Activated B cell treated with CpG ODN at 0.5 μM for 24 hours (primary cell): ENCODE measurements at regions not wholly inside any gene's neighbourhood (a gene's known extent, or its start where the extent isn't known, plus 50 kb on each side); places are given as distances from the start of the nearest gene placed in this dataset.

Source experiments
- ATAC-seq: fragments of 200-7000 bp; cut with Tn5 transposase; one replicate; pipeline ENCODE4 v1.10.0; 2021; ENCODE audit warnings: low read depth, mild to moderate bottlenecking, moderate library complexity
- CTCF ChIA-PET: fragments of 350-600 bp; sonication (Branson Sonifier 250); formaldehyde crosslinking; loops from one replicate; lab custom pipeline; 2021; ENCODE audit warnings: antibody characterized with exemption; lab: Charles Lee
- POLR2A ChIA-PET: fragments of 350-600 bp; sonication (Branson Sonifier 250); formaldehyde crosslinking; loops from one replicate; lab custom pipeline; 2021; ENCODE audit warnings: antibody characterized with exemption; lab: Charles Lee
- DNase-seq: peaks from one replicate; pipeline ENCODE4 v3.0.0; 2022
- H3K27ac Mint-ChIP-seq: one replicate; pipeline ENCODE4 v1.8.0; 2020; ENCODE audit warnings: mixed read lengths
- H3K27me3 Mint-ChIP-seq: one replicate; pipeline ENCODE4 v1.8.0; 2021; ENCODE audit warnings: mixed read lengths
- H3K36me3 Mint-ChIP-seq: one replicate; pipeline ENCODE4 v1.8.0; 2021; ENCODE audit warnings: low read depth, mixed read lengths
- H3K4me1 Mint-ChIP-seq: one replicate; pipeline ENCODE4 v1.8.0; 2021; ENCODE audit warnings: mixed read lengths
- H3K4me3 Mint-ChIP-seq: one replicate; pipeline ENCODE4 v1.8.0; 2020; ENCODE audit warnings: mild to moderate bottlenecking, mixed read lengths
- H3K9me3 Mint-ChIP-seq: one replicate; pipeline ENCODE4 v1.8.0; 2020; ENCODE audit warnings: mixed read lengths
- intact Hi-C: fragments of 100-400 bp; cut with micrococcal nuclease; formaldehyde crosslinking; loops from one replicate; pipeline ENCODE4 v1.15.1; 2024
- TF ChIP-seq, protein P1 (sequence below): fragments of 200-600 bp; IDR thresholded peaks from one replicate; pipeline ENCODE4 v1.8.0; 2022; ENCODE audit warnings: antibody characterized with exemption, mild to moderate bottlenecking

DNA sequence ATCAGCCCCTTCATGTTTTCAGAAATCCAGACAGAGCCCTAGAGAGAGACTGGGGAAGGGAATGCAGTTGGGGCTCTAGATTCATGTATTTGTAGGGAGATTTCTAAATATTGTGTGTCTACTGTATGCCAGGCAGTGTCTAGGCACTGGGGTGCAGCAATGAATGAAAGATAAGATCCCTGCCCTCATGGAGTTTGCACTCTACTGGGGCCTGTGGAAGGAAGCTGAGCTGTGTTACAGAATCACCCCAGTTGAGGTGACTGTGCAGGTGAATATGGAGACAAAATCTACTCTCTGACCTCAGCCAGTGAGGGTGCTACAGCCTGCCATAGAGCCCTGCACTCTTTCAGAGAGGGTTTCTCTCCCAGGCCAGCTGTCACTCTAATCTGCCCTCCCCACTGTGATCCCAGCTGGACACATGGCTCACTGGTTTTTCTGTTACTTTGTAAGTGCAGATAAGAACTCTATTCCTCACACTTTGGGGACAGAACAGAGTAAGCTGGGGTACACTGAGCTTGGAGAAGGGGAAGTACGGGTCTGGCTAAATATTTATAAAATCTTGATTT is 69.2 kb upstream of the E2F3 start:
- ATAC-seq = no peak
- intact Hi-C loops = no loop called here
- TF ChIP-seq, protein P1, sequence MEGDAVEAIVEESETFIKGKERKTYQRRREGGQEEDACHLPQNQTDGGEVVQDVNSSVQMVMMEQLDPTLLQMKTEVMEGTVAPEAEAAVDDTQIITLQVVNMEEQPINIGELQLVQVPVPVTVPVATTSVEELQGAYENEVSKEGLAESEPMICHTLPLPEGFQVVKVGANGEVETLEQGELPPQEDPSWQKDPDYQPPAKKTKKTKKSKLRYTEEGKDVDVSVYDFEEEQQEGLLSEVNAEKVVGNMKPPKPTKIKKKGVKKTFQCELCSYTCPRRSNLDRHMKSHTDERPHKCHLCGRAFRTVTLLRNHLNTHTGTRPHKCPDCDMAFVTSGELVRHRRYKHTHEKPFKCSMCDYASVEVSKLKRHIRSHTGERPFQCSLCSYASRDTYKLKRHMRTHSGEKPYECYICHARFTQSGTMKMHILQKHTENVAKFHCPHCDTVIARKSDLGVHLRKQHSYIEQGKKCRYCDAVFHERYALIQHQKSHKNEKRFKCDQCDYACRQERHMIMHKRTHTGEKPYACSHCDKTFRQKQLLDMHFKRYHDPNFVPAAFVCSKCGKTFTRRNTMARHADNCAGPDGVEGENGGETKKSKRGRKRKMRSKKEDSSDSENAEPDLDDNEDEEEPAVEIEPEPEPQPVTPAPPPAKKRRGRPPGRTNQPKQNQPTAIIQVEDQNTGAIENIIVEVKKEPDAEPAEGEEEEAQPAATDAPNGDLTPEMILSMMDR = no peak
- no peak overlapping the region for H3K27ac Mint-ChIP-seq
- no peak for DNase-seq
- POLR2A ChIA-PET = no interaction called here
- H3K4me3 Mint-ChIP-seq = no peak overlapping the region
- H3K27me3 Mint-ChIP-seq = peaks cover 14% of the 10 kb centered on the region
- CTCF ChIA-PET = interaction anchor here (1.1 kb wide), 1 partner anchor 14 kb away, joined by 3 read pairs; no protein-coding TSS in a partner anchor
- no peaks in the 10 kb centered on the region for H3K9me3 Mint-ChIP-seq
- H3K36me3 Mint-ChIP-seq = no peaks in the 10 kb centered on the region
- peaks cover 7% of the 10 kb centered on the region for H3K4me1 Mint-ChIP-seq

DNA sequence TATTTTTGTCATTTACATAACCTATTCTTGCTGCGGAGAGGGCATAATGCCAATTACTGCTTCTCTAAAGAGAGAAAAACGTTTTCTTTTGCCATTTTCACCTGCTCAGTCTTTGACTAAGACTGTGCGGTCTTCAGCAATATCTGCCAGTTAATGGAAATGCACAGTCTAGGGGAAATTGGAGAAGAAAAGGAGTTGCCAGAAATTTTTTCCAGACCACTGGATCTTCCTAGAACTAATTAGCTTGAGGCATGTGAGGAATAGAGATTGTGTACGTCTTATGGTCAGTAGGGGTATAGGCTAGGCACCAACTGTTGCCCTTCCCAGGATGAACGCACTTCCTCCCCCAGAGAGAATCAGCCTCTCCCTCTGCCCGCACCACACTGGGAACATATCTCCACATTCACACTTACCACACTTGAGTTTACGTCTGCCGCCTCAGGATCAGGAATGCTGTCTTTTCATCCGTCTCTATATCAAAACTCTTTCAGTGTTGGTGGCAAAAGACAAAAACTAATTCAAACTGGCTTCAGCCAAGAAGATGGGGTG is 67.9 kb upstream of the E2F3 start:
- H3K4me1 Mint-ChIP-seq = peaks cover 7% of the 10 kb centered on the region
- TF ChIP-seq, protein P1 = no peak
- ATAC-seq (no peak), DNase-seq (no peak)
- POLR2A ChIA-PET = no interaction called here
- CTCF ChIA-PET = no interaction called here
- peaks cover 14% of the 10 kb centered on the region for H3K27me3 Mint-ChIP-seq
- no peak overlapping the region for H3K4me3 Mint-ChIP-seq
- no peaks in the 10 kb centered on the region for H3K9me3 Mint-ChIP-seq
- intact Hi-C loops = no loop called here
- no peaks in the 10 kb centered on the region for H3K36me3 Mint-ChIP-seq
- H3K27ac Mint-ChIP-seq = no peak overlapping the region

DNA sequence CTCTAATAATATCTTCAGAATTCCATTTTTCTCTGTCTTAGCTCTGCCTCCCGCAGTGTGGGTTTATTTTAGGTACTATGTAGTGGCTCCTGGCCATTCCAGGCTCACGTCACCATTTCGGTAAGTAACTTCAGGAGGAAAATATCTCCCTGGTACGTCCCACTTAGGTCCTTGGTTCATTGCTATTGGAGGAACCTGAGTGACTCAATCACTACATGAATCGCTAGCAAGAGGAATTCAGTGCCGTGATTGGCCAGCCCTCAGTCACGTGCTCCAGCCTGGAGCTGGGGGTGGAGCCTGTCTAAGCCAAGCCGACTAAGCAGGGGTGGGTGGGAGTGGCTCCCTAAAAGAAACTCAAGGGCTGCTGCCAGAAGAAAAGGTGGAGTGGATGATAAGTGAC is 67.3 kb upstream of the E2F3 start:
- CTCF ChIA-PET = no interaction called here
- TF ChIP-seq, protein P1 = no peak
- Mint-ChIP-seq H3K27me3 (peaks cover 13% of the 10 kb centered on the region), H3K4me3 (no peak overlapping the region), H3K27ac (no peak overlapping the region), H3K9me3 (no peaks in the 10 kb centered on the region), H3K36me3 (no peaks in the 10 kb centered on the region), H3K4me1 (peaks cover 7% of the 10 kb centered on the region)
- no peak for ATAC-seq
- DNase-seq = no peak
- POLR2A ChIA-PET = no interaction called here
- intact Hi-C loops = no loop called here

DNA sequence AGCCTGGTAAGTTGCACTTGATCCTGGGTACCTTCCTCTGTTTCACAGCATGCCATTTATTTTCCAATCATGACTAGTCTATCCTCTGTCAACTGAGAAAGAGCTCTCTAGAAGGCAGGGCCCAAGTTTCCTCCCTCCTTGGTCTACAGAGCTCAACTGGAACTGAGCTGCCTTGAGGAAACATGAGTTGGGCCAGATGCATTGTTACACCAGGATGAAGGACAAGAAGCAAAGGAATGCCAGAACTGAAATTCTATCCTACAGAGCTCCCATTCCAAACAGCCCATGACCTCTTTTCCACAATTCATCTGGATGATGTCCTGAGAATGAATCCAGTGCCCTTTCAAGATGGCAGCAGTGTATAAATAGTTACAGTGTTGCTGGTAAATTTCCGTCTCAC is 66.7 kb upstream of the E2F3 start:
- POLR2A ChIA-PET = no interaction called here
- no peaks in the 10 kb centered on the region for H3K36me3 Mint-ChIP-seq
- TF ChIP-seq, protein P1 = no peak
- DNase-seq (no peak), ATAC-seq (no peak)
- intact Hi-C loops = no loop called here
- H3K27me3 Mint-ChIP-seq = peaks cover 11% of the 10 kb centered on the region
- no peak overlapping the region for H3K27ac Mint-ChIP-seq
- H3K4me1 Mint-ChIP-seq = peaks cover 7% of the 10 kb centered on the region
- H3K4me3 Mint-ChIP-seq = no peak overlapping the region
- H3K9me3 Mint-ChIP-seq = no peaks in the 10 kb centered on the region
- CTCF ChIA-PET = no interaction called here

DNA sequence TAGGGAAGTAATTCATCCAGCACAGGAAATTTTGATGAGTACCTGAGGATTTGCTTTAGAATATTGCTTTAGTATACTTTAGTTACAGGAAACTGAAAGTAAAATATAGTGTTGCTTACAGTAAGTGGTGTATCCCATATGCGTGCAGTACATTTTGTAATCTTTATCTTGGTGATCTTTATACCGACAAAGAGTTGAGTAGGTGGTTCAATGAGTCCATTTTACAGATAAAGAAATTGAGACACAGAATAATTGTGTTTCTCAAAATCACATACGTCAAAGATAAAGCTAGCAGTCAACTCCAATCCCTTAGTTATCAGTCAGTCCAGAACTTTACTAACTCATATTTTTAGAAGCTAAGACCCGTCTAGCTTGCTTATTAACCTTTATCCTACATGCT is 65.8 kb upstream of the E2F3 start:
- peaks cover 11% of the 10 kb centered on the region for H3K27me3 Mint-ChIP-seq
- ATAC-seq (no peak), DNase-seq (no peak)
- ChIA-PET POLR2A (no interaction called here), CTCF (interaction anchor here (1.2 kb wide), 1 partner anchor 11 kb away, joined by 3 read pairs; no protein-coding TSS in a partner anchor)
- peak overlapping the region; percentile 25 for H3K4me3 Mint-ChIP-seq
- H3K36me3 Mint-ChIP-seq = no peaks in the 10 kb centered on the region
- peaks cover 7% of the 10 kb centered on the region for H3K4me1 Mint-ChIP-seq
- H3K9me3 Mint-ChIP-seq = no peaks in the 10 kb centered on the region
- TF ChIP-seq, protein P1 = no peak
- H3K27ac Mint-ChIP-seq = no peak overlapping the region
- intact Hi-C loops = no loop called here
